Upper lobe of left lung (tissue), 4 donors: ENCODE measurements at regions not wholly inside any gene's neighbourhood (a gene's known extent, or its start where the extent isn't known, plus 50 kb on each side); places are given as distances from the start of the nearest gene placed in this dataset.

ENCODE experiments used
- EP300 ChIP-seq, 4 donors: sonication (generic); formaldehyde crosslinking; IDR thresholded peaks; one replicate each; pipeline ENCODE4 v1.5.1; 2017; ENCODE audit warnings: antibody characterized with exemption in 4 of 4, control low read depth in 2 of 4
- POLR2AphosphoS5 ChIP-seq, 2 donors: sonication (generic); formaldehyde crosslinking; IDR thresholded peaks; one replicate each; pipeline ENCODE4 v1.5.1; 2017; ENCODE audit warnings: antibody characterized with exemption in 2 of 2
- TF ChIP-seq, protein P1 (sequence below), 6 experiments: fragments of 450-650 bp in 4 of 6; fragments of 200-600 bp in 2 of 6; sonication (generic) in 2 of 6; IDR thresholded peaks; one replicate each; pipeline ENCODE4 v1.5.1; 2016 to 2019; ENCODE audit warnings: antibody characterized with exemption in 6 of 6

DNA sequence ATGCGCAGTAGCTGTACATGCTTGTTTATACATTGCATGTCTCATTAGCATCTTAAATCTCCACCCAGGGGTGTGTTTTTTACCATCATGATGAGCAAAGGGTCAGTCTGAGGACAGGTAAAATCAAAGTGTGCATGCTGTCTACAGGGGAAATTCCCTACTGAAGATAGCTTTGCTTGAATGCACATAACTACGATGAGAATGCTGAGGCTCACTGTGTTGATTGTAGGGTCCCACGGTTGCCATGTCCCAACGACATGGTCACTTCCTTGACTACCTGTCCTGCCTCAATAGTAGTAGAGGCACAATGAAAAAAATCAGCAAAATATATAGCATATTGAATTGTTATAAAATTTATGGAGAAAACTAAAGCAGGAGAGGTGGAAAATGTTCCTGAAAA lies 95.6 kb upstream of the TUSC1 start:
- TF ChIP-seq, protein P1, sequence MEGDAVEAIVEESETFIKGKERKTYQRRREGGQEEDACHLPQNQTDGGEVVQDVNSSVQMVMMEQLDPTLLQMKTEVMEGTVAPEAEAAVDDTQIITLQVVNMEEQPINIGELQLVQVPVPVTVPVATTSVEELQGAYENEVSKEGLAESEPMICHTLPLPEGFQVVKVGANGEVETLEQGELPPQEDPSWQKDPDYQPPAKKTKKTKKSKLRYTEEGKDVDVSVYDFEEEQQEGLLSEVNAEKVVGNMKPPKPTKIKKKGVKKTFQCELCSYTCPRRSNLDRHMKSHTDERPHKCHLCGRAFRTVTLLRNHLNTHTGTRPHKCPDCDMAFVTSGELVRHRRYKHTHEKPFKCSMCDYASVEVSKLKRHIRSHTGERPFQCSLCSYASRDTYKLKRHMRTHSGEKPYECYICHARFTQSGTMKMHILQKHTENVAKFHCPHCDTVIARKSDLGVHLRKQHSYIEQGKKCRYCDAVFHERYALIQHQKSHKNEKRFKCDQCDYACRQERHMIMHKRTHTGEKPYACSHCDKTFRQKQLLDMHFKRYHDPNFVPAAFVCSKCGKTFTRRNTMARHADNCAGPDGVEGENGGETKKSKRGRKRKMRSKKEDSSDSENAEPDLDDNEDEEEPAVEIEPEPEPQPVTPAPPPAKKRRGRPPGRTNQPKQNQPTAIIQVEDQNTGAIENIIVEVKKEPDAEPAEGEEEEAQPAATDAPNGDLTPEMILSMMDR (IDR thresholded peaks at IDR 0.05), result no peak
- TF ChIP-seq POLR2AphosphoS5 (IDR thresholded peaks at IDR 0.05) (no peak), EP300 (IDR thresholded peaks at IDR 0.05) (no peak)
